K562 (cell line): ENCODE measurements at regions not wholly inside any gene's neighbourhood (a gene's known extent, or its start where the extent isn't known, plus 50 kb on each side); places are given as distances from the start of the nearest gene placed in this dataset.

Experiments used
- ATAC-seq: fragments of 200-7000 bp; cut with Tn5 transposase; 3 replicates; pipeline ENCODE4 v1.9.1; 2020; ENCODE audit warnings: moderate library complexity
- BruUV-seq: library from RNA; stranded (reverse); fragments of 400-500 nt; replicated peaks from 2 replicates; lab custom pipeline; 2021; lab: Mats Ljungman, UMichigan
- CTCF ChIA-PET: fragments of 300-600 bp; formaldehyde crosslinking; extraction: SDS; loops from one replicate; lab custom pipeline; 2021; ENCODE audit warnings: low intra/inter-chr PET ratio; lab: Yijun Ruan, JAX
- POLR2A ChIA-PET: fragments of 300-600, 350-650 bp; sonication (Branson Sonifier 250); formaldehyde crosslinking; extraction: SDS; loops from one replicate; lab custom pipeline; 2021; ENCODE audit warnings: antibody characterized with exemption, inconsistent platforms; lab: Yijun Ruan, JAX
- DNase-seq, 4 experiments: peaks; one replicate each; pipeline versions ENCODE4 v3.0.0 to v3.0.0-alpha.2; 2011 to 2018; ENCODE audit warnings: low spot score in 3 of 4, mixed read lengths in 3 of 4; ENCODE audit errors: extremely low read depth in 1 of 4
- FAIRE-seq: peaks from 2 replicates; lab custom pipeline; 2011; peaks lifted over from hg19 to GRCh38; lab: Jason Lieb, UNC
- H2AFZ ChIP-seq: 2 replicates; pipeline ENCODE4 v1.6.0; 2011; ENCODE audit warnings: low read depth, low read length, control low read depth, inconsistent platforms
- H3K27ac ChIP-seq: fragments of 200-600 bp; 3 replicates; pipeline ENCODE4 v1.8.0; 2011; ENCODE audit warnings: low read depth, mild to moderate bottlenecking, control low read depth, inconsistent platforms, low read length, moderate library complexity, mixed read lengths; ENCODE audit errors: extremely low read depth
- H3K27me3 ChIP-seq, 2 experiments: fragments of 300-600 bp in 1 of 2; 2 replicates in 1 of 2; 3 replicates in 1 of 2; pipeline versions ENCODE4 v1.6.0 to v1.8.0; 2011; ENCODE audit warnings: inconsistent platforms in 2 of 2, low read length in 2 of 2, mild to moderate bottlenecking in 1 of 2, mixed read lengths in 1 of 2, moderate library complexity in 1 of 2; ENCODE audit not compliant: control insufficient read depth in 2 of 2, insufficient read depth in 2 of 2
- H3K36me3 ChIP-seq: fragments of 300-600 bp; 3 replicates; pipeline ENCODE4 v1.8.0; 2011; ENCODE audit warnings: mild to moderate bottlenecking, low read length, inconsistent platforms; ENCODE audit not compliant: control insufficient read depth, insufficient read depth
- H3K4me1 ChIP-seq, 2 experiments: fragments of 200-600 bp in 1 of 2; replicated peaks in 1 of 2; 2 replicates in 1 of 2; 3 replicates in 1 of 2; pipeline versions ENCODE4 v1.5.1 to v1.8.0; 2011; ENCODE audit warnings: inconsistent platforms in 2 of 2, low read length in 2 of 2, mild to moderate bottlenecking in 1 of 2, mixed read lengths in 1 of 2, moderate library complexity in 1 of 2; ENCODE audit not compliant: control insufficient read depth in 2 of 2, insufficient read depth in 2 of 2
- H3K4me2 ChIP-seq: 2 replicates; pipeline ENCODE4 v1.6.1; 2011; ENCODE audit warnings: low read length, control low read depth, inconsistent platforms, mixed read lengths; ENCODE audit not compliant: insufficient read depth
- H3K4me3 ChIP-seq: fragments of 200-600 bp; sonication (generic), shearing (Covaris generic); 2 replicates; pipeline ENCODE4 v1.5.1; 2016; ENCODE audit warnings: control low read depth, inconsistent platforms
- H3K79me2 ChIP-seq: fragments of 200-600 bp; 3 replicates; pipeline ENCODE4 v1.8.0; 2011; ENCODE audit warnings: low read length, inconsistent platforms; ENCODE audit not compliant: control insufficient read depth, insufficient read depth
- H3K9ac ChIP-seq, 2 experiments: 2 replicates each; pipeline versions ENCODE4 v1.6.0 to v1.6.1; 2011; ENCODE audit warnings: low read depth in 2 of 2, low read length in 2 of 2, control low read depth in 1 of 2, inconsistent platforms in 1 of 2, mild to moderate bottlenecking in 1 of 2, mixed read lengths in 1 of 2; ENCODE audit not compliant: insufficient read depth in 1 of 2
- H3K9me1 ChIP-seq: one replicate; pipeline ENCODE4 v1.6.0; 2011; ENCODE audit warnings: inconsistent platforms, mild to moderate bottlenecking, low read length, moderate library complexity; ENCODE audit not compliant: control insufficient read depth, insufficient read depth
- H3K9me3 ChIP-seq: replicated peaks from 2 replicates; pipeline ENCODE4 v1.5.1; 2011; ENCODE audit warnings: low read depth, low read length, inconsistent platforms; ENCODE audit not compliant: control insufficient read depth, insufficient read depth
- H4K20me1 ChIP-seq: replicated peaks from 2 replicates; pipeline ENCODE4 v1.6.1; 2011; ENCODE audit warnings: low read length, inconsistent platforms, mixed read lengths; ENCODE audit not compliant: control insufficient read depth, insufficient read depth
- ETV6 ChIP-seq, 3 experiments: fragments of 150-350 bp in 1 of 3; sonication (generic) in 1 of 3; formaldehyde crosslinking in 1 of 3; IDR thresholded peaks; 2 replicates each; pipeline versions ENCODE4 v1.6.1 to v1.8.0; 2014 to 2022; ENCODE audit warnings: borderline replicate concordance in 2 of 3, low read depth in 2 of 3, antibody characterized with exemption in 1 of 3, low read length in 1 of 3, mild to moderate bottlenecking in 1 of 3, missing genetic modification reagents in 1 of 3
- EWSR1 ChIP-seq: fragments of 450-650 bp; IDR thresholded peaks from 2 replicates; pipeline ENCODE4 v1.6.1; 2018; ENCODE audit warnings: borderline replicate concordance, mild to moderate bottlenecking, low read depth, moderate library complexity; ENCODE audit not compliant: partially characterized antibody
- JUND ChIP-seq, 2 experiments: IDR thresholded peaks; 2 replicates in 1 of 2; 3 replicates in 1 of 2; pipeline ENCODE4 v1.6.1; 2011; ENCODE audit warnings: borderline replicate concordance in 2 of 2, low read depth in 2 of 2, low read length in 2 of 2, improper control_type of control experiment in 1 of 2, missing biosample characterization in 1 of 2, missing genetic modification characterization in 1 of 2, missing genetic modification reagents in 1 of 2
- KDM1A ChIP-seq, 2 experiments: fragments of 450-650 bp; IDR thresholded peaks; 2 replicates each; pipeline ENCODE4 v1.6.1; 2016; ENCODE audit warnings: mild to moderate bottlenecking in 2 of 2
- NFRKB ChIP-seq: fragments of 450-650 bp; IDR thresholded peaks from 2 replicates; pipeline ENCODE4 v1.6.1; 2016; ENCODE audit warnings: low read depth
- NONO ChIP-seq, 2 experiments: fragments of 200-400 bp in 1 of 2; fragments of 450-650 bp in 1 of 2; formaldehyde crosslinking in 1 of 2; IDR thresholded peaks; 2 replicates each; pipeline ENCODE4 v1.6.1; 2017; ENCODE audit warnings: low read depth in 2 of 2, mild to moderate bottlenecking in 2 of 2, moderate library complexity in 2 of 2, low read length in 1 of 2
- SMARCA4 ChIP-seq: fragments of 450-650 bp; IDR thresholded peaks from 2 replicates; pipeline ENCODE4 v1.6.1; 2016
- TRIM28 ChIP-seq: fragments of 450-650 bp; IDR thresholded peaks from 2 replicates; pipeline ENCODE4 v1.6.1; 2017
- VEZF1 ChIP-seq: fragments of 200-800 bp; sonication (Bioruptor generic); IDR thresholded peaks from 2 replicates; pipeline ENCODE4 v1.6.1; 2017; ENCODE audit warnings: missing genetic modification characterization, missing compliant biosample characterization
- ZNF354B ChIP-seq: fragments of 250-450 bp; sonication (Bioruptor Pico); IDR thresholded peaks from 2 replicates; pipeline ENCODE4 v1.4.0; 2020
- ZNF444 ChIP-seq: fragments of 250-450 bp; sonication (Bioruptor Pico); IDR thresholded peaks from 2 replicates; pipeline ENCODE4 v1.4.0; 2020; ENCODE audit warnings: mild to moderate bottlenecking, moderate library complexity
- WGBS: fragments of 100-300 bp; shearing (Covaris generic); methylation state at CpG from one replicate; pipeline ENCODE4 v1.1.6; 2016; ENCODE audit warnings: low coverage, mixed read lengths; ENCODE audit not compliant: insufficient coverage; ENCODE audit errors: missing lambda C conversion rate; 5-methylcytosine and 5-hydroxymethylcytosine counted together
- in situ Hi-C: fragments of 300-500 bp; cut with MboI; formaldehyde crosslinking; loops from 4 replicates; pipeline ENCODE4 v1.15.0; 2018; ENCODE audit warnings: inconsistent platforms, mixed read lengths
- intact Hi-C: fragments of 100-400 bp; cut with micrococcal nuclease; formaldehyde crosslinking; loops from 2 replicates; pipeline ENCODE4 v1.14.2; 2022
- TF ChIP-seq, protein P1 (sequence below): fragments of 250-450 bp; sonication (Bioruptor Pico); IDR thresholded peaks from 2 replicates; pipeline ENCODE4 v1.4.0; 2020; ENCODE audit warnings: mild to moderate bottlenecking, moderate library complexity

GRCh38 chr3:191518861-191519260, 57.9 kb downstream of the PYDC2 start:
- H3K9ac ChIP-seq, result no peak overlapping the region
- WGBS, result 85% methylated on average over 7 of the region's 7 CpGs
- in situ Hi-C loops (no loop called here), intact Hi-C loops (no loop called here)
- no peaks in the 10 kb centered on the region for H4K20me1 ChIP-seq
- no peaks in the 10 kb centered on the region for H3K79me2 ChIP-seq
- TF ChIP-seq ZNF444 (CRISPR knock-in tag) (no peak), JUND (IDR thresholded peaks at IDR 0.05; ENCODE audit: borderline replicate concordance, low read depth, low read length) (no peak), JUND (tag; IDR thresholded peaks at IDR 0.05; ENCODE audit: borderline replicate concordance, low read depth, low read length) (no peak), ETV6 (IDR thresholded peaks at IDR 0.05; ENCODE audit: borderline replicate concordance in 1 of 2, low read depth in 2 of 2, low read length in 1 of 2) (no peak), ETV6 (CRISPR knock-in tag; IDR thresholded peaks at IDR 0.05; ENCODE audit: borderline replicate concordance) (no peak), VEZF1 (CRISPR knock-in tag) (no peak), NONO (IDR thresholded peaks at IDR 0.05; ENCODE audit: low read depth in 2 of 2, low read length in 1 of 2) (no peak), KDM1A (IDR thresholded peaks at IDR 0.05) (no peak), ZNF354B (CRISPR knock-in tag) (no peak), TRIM28 (no peak), NFRKB (no peak), SMARCA4 (no peak), EWSR1 (no peak)
- TF ChIP-seq, protein P1, sequence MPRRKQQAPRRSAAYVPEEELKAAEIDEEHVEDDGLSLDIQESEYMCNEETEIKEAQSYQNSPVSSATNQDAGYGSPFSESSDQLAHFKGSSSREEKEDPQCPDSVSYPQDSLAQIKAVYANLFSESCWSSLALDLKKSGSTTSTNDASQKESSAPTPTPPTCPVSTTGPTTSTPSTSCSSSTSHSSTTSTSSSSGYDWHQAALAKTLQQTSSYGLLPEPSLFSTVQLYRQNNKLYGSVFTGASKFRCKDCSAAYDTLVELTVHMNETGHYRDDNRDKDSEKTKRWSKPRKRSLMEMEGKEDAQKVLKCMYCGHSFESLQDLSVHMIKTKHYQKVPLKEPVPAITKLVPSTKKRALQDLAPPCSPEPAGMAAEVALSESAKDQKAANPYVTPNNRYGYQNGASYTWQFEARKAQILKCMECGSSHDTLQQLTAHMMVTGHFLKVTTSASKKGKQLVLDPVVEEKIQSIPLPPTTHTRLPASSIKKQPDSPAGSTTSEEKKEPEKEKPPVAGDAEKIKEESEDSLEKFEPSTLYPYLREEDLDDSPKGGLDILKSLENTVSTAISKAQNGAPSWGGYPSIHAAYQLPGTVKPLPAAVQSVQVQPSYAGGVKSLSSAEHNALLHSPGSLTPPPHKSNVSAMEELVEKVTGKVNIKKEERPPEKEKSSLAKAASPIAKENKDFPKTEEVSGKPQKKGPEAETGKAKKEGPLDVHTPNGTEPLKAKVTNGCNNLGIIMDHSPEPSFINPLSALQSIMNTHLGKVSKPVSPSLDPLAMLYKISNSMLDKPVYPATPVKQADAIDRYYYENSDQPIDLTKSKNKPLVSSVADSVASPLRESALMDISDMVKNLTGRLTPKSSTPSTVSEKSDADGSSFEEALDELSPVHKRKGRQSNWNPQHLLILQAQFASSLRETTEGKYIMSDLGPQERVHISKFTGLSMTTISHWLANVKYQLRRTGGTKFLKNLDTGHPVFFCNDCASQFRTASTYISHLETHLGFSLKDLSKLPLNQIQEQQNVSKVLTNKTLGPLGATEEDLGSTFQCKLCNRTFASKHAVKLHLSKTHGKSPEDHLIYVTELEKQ, result no peak
- CTCF ChIA-PET, result no interaction called here
- H3K27ac ChIP-seq, result no peak overlapping the region
- no peak for FAIRE-seq
- H3K9me3 ChIP-seq, result no peaks in the 10 kb centered on the region
- H3K4me3 ChIP-seq, result no peak overlapping the region
- H3K4me1 ChIP-seq, result no peaks in the 10 kb centered on the region
- BruUV-seq, result no TSS peak
- H3K9me1 ChIP-seq, result no peaks in the 10 kb centered on the region
- H3K4me2 ChIP-seq, result no peak overlapping the region
- DNase-seq, result no peak
- no peak overlapping the region for H2AFZ ChIP-seq
- H3K36me3 ChIP-seq, result peaks cover 3% of the 10 kb centered on the region; the same call in 1 of the 3 replicates
- H3K27me3 ChIP-seq, result no peaks in the 10 kb centered on the region
- ATAC-seq, result no peak
- POLR2A ChIA-PET, result no interaction called here
